ENCODE measurements at regions not wholly inside any gene's neighbourhood (a gene's known extent, or its start where the extent isn't known, plus 50 kb on each side); places are given as distances from the start of the nearest gene placed in this dataset.

GRCh38 chr5:120396186-120396585, 67.9 kb upstream of the PRR16 start:
- H3K27me3 ChIP-seq (ENCODE audit: control insufficient read depth in 1 of 2, insufficient read depth in 2 of 2, low read length in 2 of 2), result no peaks in the 10 kb centered on the region
- H3K4me3 Mint-ChIP-seq, result no peak overlapping the region
- no peaks in the 10 kb centered on the region for H3K4me1 Mint-ChIP-seq (ENCODE audit: low read depth)
- no peaks in the 10 kb centered on the region for H3K36me3 Mint-ChIP-seq (ENCODE audit: low read depth)
- ChIA-PET POLR2A (no interaction called here), CTCF (no interaction called here)
- no peak overlapping the region for H3K27ac ChIP-seq (ENCODE audit: low read depth in 1 of 2, low read length in 2 of 2)
- no peaks in the 10 kb centered on the region for H3K36me3 ChIP-seq (ENCODE audit: insufficient read depth, low read length)
- H3K9me3 ChIP-seq (ENCODE audit: control insufficient read depth in 1 of 2, insufficient read depth in 1 of 2, low read length in 2 of 2), result peaks cover 0 to 6% of the 10 kb centered on the region in 2 experiments
- no peak for DNase-seq
- intact Hi-C loops (cut with DNase I, micrococcal nuclease), result no loop called here
- H3K4me3 ChIP-seq (ENCODE audit: low read length), result no peak overlapping the region
- no peak for TF ChIP-seq CTCF (IDR thresholded peaks at IDR 0.05)
- H3K4me1 ChIP-seq (ENCODE audit: insufficient read depth, low read length), result no peaks in the 10 kb centered on the region
- peaks cover 5% of the 10 kb centered on the region for H3K9me3 Mint-ChIP-seq
- H3K27ac Mint-ChIP-seq, result no peak overlapping the region
- no peak for ATAC-seq (ENCODE audit: poor library complexity)
- H3K27me3 Mint-ChIP-seq, result no peaks in the 10 kb centered on the region

- ChIA-PET POLR2A (no interaction called here), CTCF (no interaction called here)
- DNase-seq, result no peak
- Mint-ChIP-seq H3K4me3 (no peak overlapping the region), H3K4me1 (ENCODE audit: low read depth) (no peaks in the 10 kb centered on the region), H3K27ac (no peak overlapping the region), H3K27me3 (no peaks in the 10 kb centered on the region), H3K36me3 (ENCODE audit: low read depth) (no peaks in the 10 kb centered on the region), H3K9me3 (peaks cover 5% of the 10 kb centered on the region)
- Histone ChIP-seq H3K27me3 (ENCODE audit: control insufficient read depth in 1 of 2, insufficient read depth in 2 of 2, low read length in 2 of 2) (no peaks in the 10 kb centered on the region), H3K4me1 (ENCODE audit: insufficient read depth, low read length) (no peaks in the 10 kb centered on the region), H3K9me3 (ENCODE audit: control insufficient read depth in 1 of 2, insufficient read depth in 1 of 2, low read length in 2 of 2) (peaks cover 0 to 6% of the 10 kb centered on the region in 2 experiments), H3K27ac (ENCODE audit: low read depth in 1 of 2, low read length in 2 of 2) (no peak overlapping the region), H3K4me3 (ENCODE audit: low read length) (no peak overlapping the region), H3K36me3 (ENCODE audit: insufficient read depth, low read length) (no peaks in the 10 kb centered on the region)
- no peak for ATAC-seq (ENCODE audit: poor library complexity)
- TF ChIP-seq CTCF (IDR thresholded peaks at IDR 0.05), result no peak
- intact Hi-C loops (cut with DNase I, micrococcal nuclease), result no loop called here
Observed at GRCh38 chr5:120400356-120400755, 63.7 kb upstream of the PRR16 start.

DNA sequence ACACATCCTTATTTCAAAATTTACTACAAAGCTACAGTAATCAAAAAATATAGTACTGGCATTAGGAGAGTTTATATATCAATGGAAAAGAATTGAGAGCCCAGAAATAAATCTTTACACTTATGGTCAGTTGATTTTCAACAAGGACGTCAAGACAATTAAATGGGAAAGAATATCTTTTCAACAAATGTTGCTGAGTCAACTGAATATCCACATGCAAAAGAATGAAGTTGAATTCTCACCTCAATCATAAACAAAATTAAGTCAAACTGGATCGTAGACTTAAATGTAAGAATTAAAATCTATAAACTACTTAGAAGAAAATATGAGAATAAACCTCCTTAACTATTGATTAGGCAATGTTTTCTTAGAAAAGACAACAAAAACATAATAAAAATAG, 61.5 kb upstream of the PRR16 start:
- H3K36me3 Mint-ChIP-seq (ENCODE audit: low read depth), result no peaks in the 10 kb centered on the region
- no peak for ATAC-seq (ENCODE audit: poor library complexity)
- peaks cover 5% of the 10 kb centered on the region for H3K9me3 Mint-ChIP-seq
- no peaks in the 10 kb centered on the region for H3K27me3 Mint-ChIP-seq
- H3K27me3 ChIP-seq (ENCODE audit: control insufficient read depth in 1 of 2, insufficient read depth in 2 of 2, low read length in 2 of 2), result no peaks in the 10 kb centered on the region
- ChIA-PET CTCF (no interaction called here), POLR2A (no interaction called here)
- no peak for DNase-seq
- intact Hi-C loops (cut with DNase I, micrococcal nuclease), result no loop called here
- H3K4me3 ChIP-seq (ENCODE audit: low read length), result no peak overlapping the region
- H3K9me3 ChIP-seq (ENCODE audit: control insufficient read depth in 1 of 2, insufficient read depth in 1 of 2, low read length in 2 of 2), result peaks cover 0 to 6% of the 10 kb centered on the region in 2 experiments
- no peak overlapping the region for H3K27ac Mint-ChIP-seq
- H3K27ac ChIP-seq (ENCODE audit: low read depth in 1 of 2, low read length in 2 of 2), result no peak overlapping the region
- no peak for TF ChIP-seq CTCF (IDR thresholded peaks at IDR 0.05)
- H3K36me3 ChIP-seq (ENCODE audit: insufficient read depth, low read length), result no peaks in the 10 kb centered on the region
- no peaks in the 10 kb centered on the region for H3K4me1 ChIP-seq (ENCODE audit: insufficient read depth, low read length)
- no peak overlapping the region for H3K4me3 Mint-ChIP-seq
- no peaks in the 10 kb centered on the region for H3K4me1 Mint-ChIP-seq (ENCODE audit: low read depth)

Data from CD4-positive, alpha-beta T cell (primary cell).